GM12891 (cell line): ENCODE measurements at regions not wholly inside any gene's neighbourhood (a gene's known extent, or its start where the extent isn't known, plus 50 kb on each side); places are given as distances from the start of the nearest gene placed in this dataset.

Source experiments
- PAX5 ChIP-seq: IDR thresholded peaks from 2 replicates; pipeline ENCODE4 v1.6.1; 2011; ENCODE audit warnings: low read length, moderate library complexity, mild to moderate bottlenecking; ENCODE audit not compliant: insufficient read depth, severe bottlenecking
- POLR2A ChIP-seq: IDR thresholded peaks from 2 replicates; pipeline ENCODE4 v1.6.1; 2011; ENCODE audit warnings: low read depth, low read length, control low read depth
- POLR2AphosphoS5 ChIP-seq: IDR thresholded peaks from 2 replicates; pipeline ENCODE4 v1.6.1; 2011; ENCODE audit warnings: low read depth, low read length, control low read depth
- POU2F2 ChIP-seq: IDR thresholded peaks from 2 replicates; pipeline ENCODE4 v1.6.1; 2011; ENCODE audit warnings: low read depth, mild to moderate bottlenecking, control low read depth, low read length, moderate library complexity
- SPI1 ChIP-seq: IDR thresholded peaks from 2 replicates; pipeline ENCODE4 v1.6.1; 2011; ENCODE audit warnings: low read depth, low read length, control low read depth
- TAF1 ChIP-seq: IDR thresholded peaks from 2 replicates; pipeline ENCODE4 v1.6.1; 2011; ENCODE audit warnings: low read depth, low read length, control low read depth

DNA sequence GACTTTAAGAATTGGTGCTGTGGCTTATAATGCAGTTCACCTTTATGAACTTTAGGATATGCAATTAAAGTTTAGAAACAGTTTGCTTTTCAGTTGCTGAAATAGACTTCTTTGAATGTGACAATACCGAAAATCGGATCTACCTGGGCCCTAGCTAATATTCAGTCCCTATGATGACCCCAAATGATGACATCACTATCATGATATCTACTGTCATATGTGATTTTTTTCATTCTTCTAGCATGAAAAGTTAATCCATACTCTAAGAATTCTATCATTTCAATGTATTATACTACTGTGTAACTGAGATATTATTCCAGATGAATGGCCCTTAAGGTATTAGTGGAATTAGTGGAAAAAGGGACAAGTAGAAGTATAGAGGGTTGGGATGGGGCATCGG is 487.2 kb upstream of the TUSC1 start:
- TF ChIP-seq POLR2A, result no peak
- TF ChIP-seq SPI1, result no peak
- TF ChIP-seq POLR2AphosphoS5, result no peak
- TF ChIP-seq TAF1, result no peak
- no peak for TF ChIP-seq PAX5
- TF ChIP-seq POU2F2, result no peak
